Type B pancreatic cell (in vitro differentiated cells): ENCODE measurements at regions not wholly inside any gene's neighbourhood (a gene's known extent, or its start where the extent isn't known, plus 50 kb on each side); places are given as distances from the start of the nearest gene placed in this dataset.
A peak's percentile ranks its signal among the peaks of the same experiment; 100 is the strongest.

Source experiments
- DNase-seq: peaks from one replicate; pipeline ENCODE4 v3.0.0; 2021; ENCODE audit warnings: mixed read lengths; ENCODE audit not compliant: unreplicated experiment; ENCODE audit errors: extremely low spot score
- H3K27ac Mint-ChIP-seq: 2 replicates; pipeline ENCODE4 v1.8.0; 2021; ENCODE audit warnings: mild to moderate bottlenecking, mixed read lengths
- H3K27me3 Mint-ChIP-seq: 2 replicates; pipeline ENCODE4 v1.8.0; 2021; ENCODE audit warnings: mixed read lengths
- H3K36me3 Mint-ChIP-seq: 2 replicates; pipeline ENCODE4 v1.8.0; 2021; ENCODE audit warnings: mixed read lengths
- H3K4me1 Mint-ChIP-seq: one replicate; pipeline ENCODE4 v1.8.0; 2021; ENCODE audit warnings: mixed read lengths; ENCODE audit not compliant: unreplicated experiment
- H3K4me3 Mint-ChIP-seq: 2 replicates; pipeline ENCODE4 v1.8.0; 2021; ENCODE audit warnings: mild to moderate bottlenecking, mixed read lengths
- H3K9me3 Mint-ChIP-seq: 2 replicates; pipeline ENCODE4 v1.8.0; 2021; ENCODE audit warnings: mixed read lengths
- CTCF ChIP-seq: fragments of 200-600 bp; sonication (generic); conservative IDR thresholded peaks from 2 replicates; pipeline ENCODE4 v1.5.0; 2021; ENCODE audit warnings: antibody characterized with exemption, mild to moderate bottlenecking

- Mint-ChIP-seq H3K9me3 (no peaks in the 10 kb centered on the region), H3K36me3 (no peaks in the 10 kb centered on the region), H3K4me1 (peaks cover 25% of the 10 kb centered on the region), H3K27ac (peak overlapping the region; percentile 33), H3K4me3 (peak overlapping the region; percentile 85), H3K27me3 (peaks cover 62% of the 10 kb centered on the region)
- TF ChIP-seq CTCF: peak; percentile 24
- no peak for DNase-seq
Measured at GRCh38 chr5:167573370-167574127, 717.9 kb upstream of the WWC1 start.

GRCh38 chr5:167574464-167574863, 717.0 kb upstream of the WWC1 start:
- Mint-ChIP-seq H3K9me3 (no peaks in the 10 kb centered on the region), H3K4me1 (peaks cover 25% of the 10 kb centered on the region), H3K27me3 (peaks cover 62% of the 10 kb centered on the region), H3K27ac (no peak overlapping the region), H3K4me3 (peak overlapping the region; percentile 85), H3K36me3 (no peaks in the 10 kb centered on the region)
- no peak for DNase-seq
- no peak for TF ChIP-seq CTCF

GRCh38 chr5:167575330-167575729, 716.1 kb upstream of the WWC1 start:
- H3K27me3 Mint-ChIP-seq: peaks cover 56% of the 10 kb centered on the region
- peaks cover 30% of the 10 kb centered on the region for H3K4me1 Mint-ChIP-seq
- no peaks in the 10 kb centered on the region for H3K9me3 Mint-ChIP-seq
- no peak overlapping the region for H3K27ac Mint-ChIP-seq
- H3K36me3 Mint-ChIP-seq: no peaks in the 10 kb centered on the region
- DNase-seq: no peak
- peak overlapping the region; percentile 85 for H3K4me3 Mint-ChIP-seq
- no peak for TF ChIP-seq CTCF

GRCh38 chr5:167576126-167576525, 715.3 kb upstream of the WWC1 start:
- DNase-seq: no peak
- H3K27me3 Mint-ChIP-seq: peaks cover 51% of the 10 kb centered on the region
- H3K27ac Mint-ChIP-seq: no peak overlapping the region
- TF ChIP-seq CTCF: peak; percentile 25
- H3K36me3 Mint-ChIP-seq: no peaks in the 10 kb centered on the region
- peak overlapping the region; percentile 85 for H3K4me3 Mint-ChIP-seq
- no peaks in the 10 kb centered on the region for H3K9me3 Mint-ChIP-seq
- H3K4me1 Mint-ChIP-seq: peaks cover 26% of the 10 kb centered on the region

- H3K4me3 Mint-ChIP-seq: peak overlapping the region; percentile 53
- H3K9me3 Mint-ChIP-seq: no peaks in the 10 kb centered on the region
- DNase-seq: no peak
- peaks cover 51% of the 10 kb centered on the region for H3K27me3 Mint-ChIP-seq
- H3K4me1 Mint-ChIP-seq: peaks cover 26% of the 10 kb centered on the region
- no peak overlapping the region for H3K27ac Mint-ChIP-seq
- H3K36me3 Mint-ChIP-seq: no peaks in the 10 kb centered on the region
- no peak for TF ChIP-seq CTCF
Measured at GRCh38 chr5:167576897-167577296, 714.5 kb upstream of the WWC1 start.
